Breast epithelium (tissue), 3 donors: ENCODE measurements at regions not wholly inside any gene's neighbourhood (a gene's known extent, or its start where the extent isn't known, plus 50 kb on each side); places are given as distances from the start of the nearest gene placed in this dataset.

ENCODE experiments used
- CTCF ChIP-seq, 3 donors: fragments of 450-650 bp; IDR thresholded peaks; one replicate each; pipeline ENCODE4 v1.5.1; 2016 to 2017; ENCODE audit warnings: antibody characterized with exemption in 3 of 3, mild to moderate bottlenecking in 3 of 3, moderate library complexity in 3 of 3
- POLR2A ChIP-seq: fragments of 450-650 bp; IDR thresholded peaks from one replicate; pipeline ENCODE4 v1.6.1; 2016; ENCODE audit warnings: antibody characterized with exemption, mild to moderate bottlenecking, moderate library complexity
- POLR2AphosphoS5 ChIP-seq, 3 donors: sonication (generic); formaldehyde crosslinking; IDR thresholded peaks; one replicate each; pipeline ENCODE4 v1.6.1; 2017; ENCODE audit warnings: antibody characterized with exemption in 3 of 3

- no peak for TF ChIP-seq POLR2A
- no peak for TF ChIP-seq POLR2AphosphoS5 (IDR thresholded peaks at IDR 0.05)
- no peak for TF ChIP-seq CTCF (IDR thresholded peaks at IDR 0.05)
Observed at GRCh38 chr22:47294222-47294532, 531.7 kb downstream of the TBC1D22A start.
